SU-DHL-6 (cell line): ENCODE measurements at regions not wholly inside any gene's neighbourhood (a gene's known extent, or its start where the extent isn't known, plus 50 kb on each side); places are given as distances from the start of the nearest gene placed in this dataset.

Experiments
- H2AFZ ChIP-seq: fragments of 200-600 bp; sonication (generic); 2 replicates; pipeline ENCODE4 v1.6.1; 2014; ENCODE audit warnings: low read depth, mild to moderate bottlenecking, moderate library complexity, mixed read lengths, antibody characterized with exemption, low read length; ENCODE audit not compliant: severe bottlenecking
- H3F3A ChIP-seq: fragments of 200-600 bp; shearing (Covaris generic); 2 replicates; pipeline ENCODE4 v1.6.0; 2016; ENCODE audit warnings: antibody characterized with exemption, mild to moderate bottlenecking; ENCODE audit not compliant: insufficient read depth
- H3K27ac ChIP-seq: fragments of 200-600 bp; sonication (generic); 2 replicates; pipeline ENCODE4 v1.5.1; 2016; ENCODE audit warnings: low read depth, mild to moderate bottlenecking, low read length, moderate library complexity, mixed read lengths
- H3K27me3 ChIP-seq: fragments of 200-600 bp; sonication (generic), shearing (Covaris generic); 2 replicates; pipeline ENCODE4 v1.6.0; 2014; ENCODE audit warnings: mild to moderate bottlenecking, low read length
- H3K36me3 ChIP-seq: fragments of 200-600 bp; sonication (generic); 2 replicates; pipeline ENCODE4 v1.6.1; 2014; ENCODE audit warnings: mild to moderate bottlenecking, low read length, mixed read lengths
- H3K4me2 ChIP-seq: fragments of 300-600, 200-600 bp; shearing (Covaris generic), sonication (generic); 2 replicates; pipeline ENCODE4 v1.6.0; 2014; ENCODE audit warnings: low read length, low read depth, mild to moderate bottlenecking; ENCODE audit not compliant: poor library complexity, severe bottlenecking
- H3K4me3 ChIP-seq: fragments of 200-600 bp; sonication (generic); 2 replicates; pipeline ENCODE4 v1.5.1; 2014; ENCODE audit warnings: antibody characterized with exemption, low read length, mild to moderate bottlenecking, mixed read lengths; ENCODE audit not compliant: insufficient read depth, poor library complexity, severe bottlenecking
- H3K79me2 ChIP-seq: fragments of 200-600 bp; sonication (generic); 2 replicates; pipeline ENCODE4 v1.6.1; 2014; ENCODE audit warnings: mild to moderate bottlenecking, low read length, moderate library complexity; ENCODE audit not compliant: insufficient read depth
- H3K9ac ChIP-seq: fragments of 200-600 bp; sonication (generic); 2 replicates; pipeline ENCODE4 v1.7.0; 2014; ENCODE audit warnings: mild to moderate bottlenecking, low read length
- H3K9me2 ChIP-seq: fragments of 200-600 bp; sonication (generic); replicated peaks from 2 replicates; pipeline ENCODE4 v1.6.1; 2014; ENCODE audit warnings: low read length; ENCODE audit not compliant: insufficient read depth
- H3K9me3 ChIP-seq: fragments of 200-600 bp; sonication (generic); 2 replicates; pipeline ENCODE4 v1.6.1; 2014; ENCODE audit warnings: low read length, mixed read lengths; ENCODE audit not compliant: insufficient read depth
- H4K20me1 ChIP-seq: fragments of 200-600 bp; sonication (generic); 2 replicates; pipeline ENCODE4 v1.6.1; 2014; ENCODE audit warnings: low read depth, mild to moderate bottlenecking, antibody characterized with exemption, low read length, moderate library complexity, mixed read lengths
- EZH2phosphoT487 ChIP-seq: fragments of 200-600 bp; sonication (generic), shearing (Covaris generic); conservative IDR thresholded peaks from 2 replicates; pipeline ENCODE4 v1.6.1; 2018; ENCODE audit warnings: mild to moderate bottlenecking, antibody characterized with exemption, low read length, moderate library complexity, mixed read lengths
- TF ChIP-seq, protein P1 (sequence below): fragments of 200-600 bp; sonication (generic); IDR thresholded peaks from one replicate; pipeline ENCODE4 v1.5.1; 2017; ENCODE audit warnings: antibody characterized with exemption, mild to moderate bottlenecking, low read length, moderate library complexity; ENCODE audit not compliant: insufficient read depth, poor library complexity, severe bottlenecking

DNA sequence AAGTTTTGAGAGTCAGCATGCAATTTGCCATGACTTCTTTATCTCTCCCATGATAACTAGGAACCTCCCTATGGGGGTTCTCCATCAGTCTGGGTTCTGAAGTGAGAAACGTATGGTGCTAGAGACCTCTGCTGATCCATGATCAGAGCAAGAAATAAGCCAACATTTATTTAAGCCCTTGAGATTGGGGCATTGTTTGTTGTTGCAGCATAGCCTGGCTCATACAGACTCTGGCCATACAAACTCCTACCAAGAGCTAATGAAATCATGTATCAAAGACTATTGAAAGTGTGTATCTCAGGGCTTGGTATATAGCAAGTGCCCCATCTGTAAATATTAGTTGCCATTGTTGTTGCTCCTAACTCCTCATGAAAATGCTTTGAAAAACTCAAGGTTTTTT lies 233.9 kb downstream of the MAF start:
- no peaks in the 10 kb centered on the region for H3K27me3 ChIP-seq
- no peak overlapping the region for H3K4me2 ChIP-seq
- H2AFZ ChIP-seq = no peak overlapping the region
- no peaks in the 10 kb centered on the region for H3F3A ChIP-seq
- no peaks in the 10 kb centered on the region for H4K20me1 ChIP-seq
- no peaks in the 10 kb centered on the region for H3K79me2 ChIP-seq
- TF ChIP-seq, protein P1, sequence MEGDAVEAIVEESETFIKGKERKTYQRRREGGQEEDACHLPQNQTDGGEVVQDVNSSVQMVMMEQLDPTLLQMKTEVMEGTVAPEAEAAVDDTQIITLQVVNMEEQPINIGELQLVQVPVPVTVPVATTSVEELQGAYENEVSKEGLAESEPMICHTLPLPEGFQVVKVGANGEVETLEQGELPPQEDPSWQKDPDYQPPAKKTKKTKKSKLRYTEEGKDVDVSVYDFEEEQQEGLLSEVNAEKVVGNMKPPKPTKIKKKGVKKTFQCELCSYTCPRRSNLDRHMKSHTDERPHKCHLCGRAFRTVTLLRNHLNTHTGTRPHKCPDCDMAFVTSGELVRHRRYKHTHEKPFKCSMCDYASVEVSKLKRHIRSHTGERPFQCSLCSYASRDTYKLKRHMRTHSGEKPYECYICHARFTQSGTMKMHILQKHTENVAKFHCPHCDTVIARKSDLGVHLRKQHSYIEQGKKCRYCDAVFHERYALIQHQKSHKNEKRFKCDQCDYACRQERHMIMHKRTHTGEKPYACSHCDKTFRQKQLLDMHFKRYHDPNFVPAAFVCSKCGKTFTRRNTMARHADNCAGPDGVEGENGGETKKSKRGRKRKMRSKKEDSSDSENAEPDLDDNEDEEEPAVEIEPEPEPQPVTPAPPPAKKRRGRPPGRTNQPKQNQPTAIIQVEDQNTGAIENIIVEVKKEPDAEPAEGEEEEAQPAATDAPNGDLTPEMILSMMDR = no peak
- no peak for TF ChIP-seq EZH2phosphoT487
- H3K36me3 ChIP-seq = no peaks in the 10 kb centered on the region
- H3K9me3 ChIP-seq = peaks cover 5% of the 10 kb centered on the region; the same call in 1 of the 2 replicates
- H3K4me3 ChIP-seq = no peak overlapping the region
- no peaks in the 10 kb centered on the region; the same call in 1 of the 2 replicates for H3K9me2 ChIP-seq
- H3K27ac ChIP-seq = no peak overlapping the region
- no peak overlapping the region for H3K9ac ChIP-seq

DNA sequence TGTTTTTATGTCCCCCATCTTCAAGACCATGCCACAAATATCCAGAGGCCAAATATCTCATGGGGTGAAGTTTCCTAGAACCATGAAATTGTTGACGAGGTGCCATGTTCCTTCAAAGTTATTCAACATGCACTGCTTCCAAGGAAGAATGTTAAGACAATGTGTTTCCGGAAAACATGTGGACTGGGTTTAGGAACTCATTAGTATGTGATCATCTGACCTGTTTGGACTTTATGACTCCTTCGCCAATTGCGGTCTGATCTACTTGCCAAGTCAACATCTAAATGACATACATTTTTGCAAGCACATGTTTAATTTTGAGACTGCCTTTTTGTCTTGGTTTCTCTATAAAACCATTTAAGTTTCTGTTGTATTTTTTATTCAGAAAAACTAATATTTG lies 234.8 kb downstream of the MAF start:
- Histone ChIP-seq H3F3A (no peaks in the 10 kb centered on the region), H3K9me2 (no peaks in the 10 kb centered on the region; the same call in 1 of the 2 replicates), H3K4me3 (no peak overlapping the region), H4K20me1 (no peaks in the 10 kb centered on the region), H3K27ac (no peak overlapping the region), H3K79me2 (no peaks in the 10 kb centered on the region), H2AFZ (no peak overlapping the region), H3K4me2 (no peak overlapping the region), H3K9me3 (peaks cover 5% of the 10 kb centered on the region; the same call in 1 of the 2 replicates), H3K9ac (no peak overlapping the region), H3K27me3 (no peaks in the 10 kb centered on the region), H3K36me3 (no peaks in the 10 kb centered on the region)
- no peak for TF ChIP-seq EZH2phosphoT487
- TF ChIP-seq, protein P1 = no peak

DNA sequence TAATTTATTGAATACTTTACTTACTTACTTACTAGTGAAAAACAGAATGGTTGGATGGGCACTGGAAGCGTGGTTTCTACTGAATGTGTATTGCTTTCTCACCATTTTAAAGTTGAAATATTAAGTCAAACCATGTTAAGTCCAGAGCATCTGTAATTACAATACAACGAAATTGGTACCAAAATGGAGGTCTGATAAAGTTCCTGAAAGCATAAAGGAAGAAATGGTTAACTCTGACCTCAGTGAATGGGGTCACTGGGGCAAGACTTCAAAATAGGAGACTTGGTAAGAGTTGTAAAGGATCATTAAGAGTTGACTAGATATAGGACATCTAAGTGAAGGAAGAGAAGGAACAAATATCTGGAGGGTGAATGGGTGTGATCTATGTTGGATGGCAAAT lies 237.1 kb downstream of the MAF start:
- Histone ChIP-seq H3K9me2 (no peaks in the 10 kb centered on the region; the same call in 1 of the 2 replicates), H3K4me3 (no peak overlapping the region), H3K79me2 (no peaks in the 10 kb centered on the region), H3K9me3 (peaks cover 5% of the 10 kb centered on the region; the same call in 1 of the 2 replicates), H3K27me3 (no peaks in the 10 kb centered on the region), H3K27ac (no peak overlapping the region), H3F3A (no peaks in the 10 kb centered on the region), H4K20me1 (no peaks in the 10 kb centered on the region), H3K4me2 (no peak overlapping the region), H2AFZ (no peak overlapping the region), H3K36me3 (no peaks in the 10 kb centered on the region), H3K9ac (no peak overlapping the region)
- TF ChIP-seq, protein P1 = no peak
- no peak for TF ChIP-seq EZH2phosphoT487
